ENCODE measurements at regions not wholly inside any gene's neighbourhood (a gene's known extent, or its start where the extent isn't known, plus 50 kb on each side); places are given as distances from the start of the nearest gene placed in this dataset.

DNA sequence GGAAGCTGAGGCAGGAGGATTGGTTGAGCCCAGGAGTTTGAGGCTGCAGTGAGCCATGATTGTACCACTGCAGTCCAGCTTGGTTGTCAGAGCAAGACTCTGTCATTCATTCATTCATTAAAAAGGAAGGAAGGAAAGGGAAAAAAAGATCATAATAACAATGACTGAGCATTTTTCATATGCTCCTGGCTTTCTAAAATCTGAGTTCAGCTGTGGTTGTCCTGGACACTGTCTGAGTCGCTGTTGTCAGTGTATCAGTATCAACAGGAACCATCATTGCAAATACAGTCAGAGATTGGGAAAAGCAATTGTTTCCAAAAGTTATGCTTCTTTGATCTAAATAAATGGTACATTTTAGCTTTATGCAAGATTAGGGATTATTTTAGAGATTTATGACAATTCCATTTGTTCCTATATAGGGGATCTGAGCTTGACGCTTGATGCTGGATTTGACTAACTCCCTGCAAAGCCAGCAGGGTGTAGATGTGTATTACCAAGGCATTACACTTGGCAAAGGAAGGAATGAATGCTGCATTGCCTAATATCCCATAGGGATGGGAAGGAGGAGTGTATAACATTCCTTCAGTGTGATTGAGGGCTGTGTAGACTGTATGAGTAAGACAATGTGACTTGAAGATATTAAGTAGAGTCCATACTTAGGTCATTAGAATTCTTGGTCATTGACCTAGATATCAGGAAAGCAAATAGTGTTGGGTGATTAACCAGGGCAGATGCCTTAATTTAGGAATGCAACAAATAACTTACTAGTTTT lies 100.2 kb downstream of the DISP1 start:
- DNase-seq (ENCODE audit: insufficient read length, low spot score, missing footprints) = peak; percentile 71
- TF ChIP-seq, protein P1, sequence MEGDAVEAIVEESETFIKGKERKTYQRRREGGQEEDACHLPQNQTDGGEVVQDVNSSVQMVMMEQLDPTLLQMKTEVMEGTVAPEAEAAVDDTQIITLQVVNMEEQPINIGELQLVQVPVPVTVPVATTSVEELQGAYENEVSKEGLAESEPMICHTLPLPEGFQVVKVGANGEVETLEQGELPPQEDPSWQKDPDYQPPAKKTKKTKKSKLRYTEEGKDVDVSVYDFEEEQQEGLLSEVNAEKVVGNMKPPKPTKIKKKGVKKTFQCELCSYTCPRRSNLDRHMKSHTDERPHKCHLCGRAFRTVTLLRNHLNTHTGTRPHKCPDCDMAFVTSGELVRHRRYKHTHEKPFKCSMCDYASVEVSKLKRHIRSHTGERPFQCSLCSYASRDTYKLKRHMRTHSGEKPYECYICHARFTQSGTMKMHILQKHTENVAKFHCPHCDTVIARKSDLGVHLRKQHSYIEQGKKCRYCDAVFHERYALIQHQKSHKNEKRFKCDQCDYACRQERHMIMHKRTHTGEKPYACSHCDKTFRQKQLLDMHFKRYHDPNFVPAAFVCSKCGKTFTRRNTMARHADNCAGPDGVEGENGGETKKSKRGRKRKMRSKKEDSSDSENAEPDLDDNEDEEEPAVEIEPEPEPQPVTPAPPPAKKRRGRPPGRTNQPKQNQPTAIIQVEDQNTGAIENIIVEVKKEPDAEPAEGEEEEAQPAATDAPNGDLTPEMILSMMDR (IDR thresholded peaks at IDR 0.05; ENCODE audit: extremely low read depth, low read depth, low read length) = peak; percentile 27
- Histone ChIP-seq H2AFZ (ENCODE audit: low read length) (no peak overlapping the region), H3K9me3 (ENCODE audit: low read depth, low read length) (peaks cover 6% of the 10 kb centered on the region), H3K4me3 (ENCODE audit: insufficient read depth, low read length) (no peak overlapping the region), H3K79me2 (ENCODE audit: insufficient read depth, low read length) (no peaks in the 10 kb centered on the region), H3K27me3 (ENCODE audit: insufficient read depth, low read length) (no peaks in the 10 kb centered on the region), H3K36me3 (ENCODE audit: insufficient read depth, low read length) (no peaks in the 10 kb centered on the region), H3K27ac (ENCODE audit: low read depth, low read length) (peak overlapping the region; percentile 63), H4K20me1 (ENCODE audit: insufficient read depth, low read length) (no peaks in the 10 kb centered on the region), H3K4me2 (ENCODE audit: insufficient read depth, low read length) (no peak overlapping the region), H3K4me1 (ENCODE audit: insufficient read depth, low read length) (peaks cover 59% of the 10 kb centered on the region)

DNA sequence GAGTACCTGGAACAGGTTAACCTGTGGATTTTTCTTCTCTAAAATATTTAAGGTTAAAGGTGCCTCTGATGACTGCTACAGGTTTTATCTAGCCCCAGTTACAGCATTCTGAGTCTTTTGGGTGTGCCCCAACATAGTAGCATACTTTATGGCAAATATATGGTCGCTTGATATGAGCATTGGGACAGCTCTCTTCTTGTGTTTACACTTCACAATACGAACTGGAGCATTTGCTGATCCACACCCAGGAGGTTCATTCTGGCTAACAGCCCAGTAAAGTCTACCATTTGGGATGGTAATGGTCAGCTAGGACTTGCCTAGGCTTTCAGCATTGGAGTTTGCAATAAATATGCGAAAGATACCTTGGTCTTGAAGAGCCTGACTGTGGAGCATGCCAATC lies 101.3 kb downstream of the DISP1 start:
- Histone ChIP-seq H3K4me3 (ENCODE audit: insufficient read depth, low read length) (no peak overlapping the region), H3K9me3 (ENCODE audit: low read depth, low read length) (peaks cover 6% of the 10 kb centered on the region), H3K4me2 (ENCODE audit: insufficient read depth, low read length) (no peak overlapping the region), H3K4me1 (ENCODE audit: insufficient read depth, low read length) (peaks cover 57% of the 10 kb centered on the region), H3K79me2 (ENCODE audit: insufficient read depth, low read length) (no peaks in the 10 kb centered on the region), H3K27ac (ENCODE audit: low read depth, low read length) (no peak overlapping the region), H4K20me1 (ENCODE audit: insufficient read depth, low read length) (no peaks in the 10 kb centered on the region), H2AFZ (ENCODE audit: low read length) (no peak overlapping the region), H3K27me3 (ENCODE audit: insufficient read depth, low read length) (no peaks in the 10 kb centered on the region), H3K36me3 (ENCODE audit: insufficient read depth, low read length) (no peaks in the 10 kb centered on the region)
- DNase-seq (ENCODE audit: insufficient read length, low spot score, missing footprints) = no peak
- TF ChIP-seq, protein P1 (IDR thresholded peaks at IDR 0.05; ENCODE audit: extremely low read depth, low read depth, low read length) = no peak

DNA sequence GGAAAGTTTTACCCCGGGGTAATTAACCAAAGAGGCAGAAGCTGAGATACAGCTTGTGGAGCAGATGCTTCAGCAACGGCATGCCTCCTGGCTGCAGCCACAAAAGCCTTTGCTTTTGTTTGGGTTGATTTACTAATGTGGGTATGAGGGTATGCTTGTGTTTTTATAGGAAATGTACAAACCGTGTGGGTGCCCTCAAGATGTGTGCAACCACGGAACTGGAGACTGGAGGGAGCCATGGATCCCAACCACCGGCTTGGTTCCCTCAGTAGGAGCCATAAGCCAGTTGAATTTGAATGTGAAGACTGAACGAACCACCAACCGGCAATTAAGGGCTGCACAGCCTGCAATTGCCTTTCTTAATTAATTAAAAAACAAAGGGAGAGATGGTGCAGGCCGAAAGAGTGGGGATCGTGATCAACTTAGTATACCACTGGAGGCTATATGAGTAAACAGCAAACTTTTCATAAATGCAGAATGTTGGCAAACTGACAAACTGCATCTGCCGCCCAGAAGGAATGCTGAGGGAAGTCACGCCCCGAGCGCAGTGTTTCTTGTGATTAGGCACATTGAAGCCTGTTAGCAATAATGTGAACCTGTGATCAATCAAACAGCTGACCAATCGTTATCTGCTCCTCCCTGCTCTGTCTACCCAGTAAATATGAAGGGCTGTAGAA lies 104.1 kb downstream of the DISP1 start:
- H3K4me1 ChIP-seq (ENCODE audit: insufficient read depth, low read length) = peaks cover 35% of the 10 kb centered on the region
- H3K4me2 ChIP-seq (ENCODE audit: insufficient read depth, low read length) = peak overlapping the region; percentile 78
- no peak for DNase-seq (ENCODE audit: insufficient read length, low spot score, missing footprints)
- H3K27ac ChIP-seq (ENCODE audit: low read depth, low read length) = peak overlapping the region; percentile 40
- no peaks in the 10 kb centered on the region for H3K79me2 ChIP-seq (ENCODE audit: insufficient read depth, low read length)
- TF ChIP-seq, protein P1 (IDR thresholded peaks at IDR 0.05; ENCODE audit: extremely low read depth, low read depth, low read length) = no peak
- H3K9me3 ChIP-seq (ENCODE audit: low read depth, low read length) = peaks cover 6% of the 10 kb centered on the region
- no peaks in the 10 kb centered on the region for H3K27me3 ChIP-seq (ENCODE audit: insufficient read depth, low read length)
- H3K4me3 ChIP-seq (ENCODE audit: insufficient read depth, low read length) = peak overlapping the region; percentile 55
- peak overlapping the region; percentile 69 for H2AFZ ChIP-seq (ENCODE audit: low read length)
- H3K36me3 ChIP-seq (ENCODE audit: insufficient read depth, low read length) = no peaks in the 10 kb centered on the region
- no peaks in the 10 kb centered on the region for H4K20me1 ChIP-seq (ENCODE audit: insufficient read depth, low read length)

DNA sequence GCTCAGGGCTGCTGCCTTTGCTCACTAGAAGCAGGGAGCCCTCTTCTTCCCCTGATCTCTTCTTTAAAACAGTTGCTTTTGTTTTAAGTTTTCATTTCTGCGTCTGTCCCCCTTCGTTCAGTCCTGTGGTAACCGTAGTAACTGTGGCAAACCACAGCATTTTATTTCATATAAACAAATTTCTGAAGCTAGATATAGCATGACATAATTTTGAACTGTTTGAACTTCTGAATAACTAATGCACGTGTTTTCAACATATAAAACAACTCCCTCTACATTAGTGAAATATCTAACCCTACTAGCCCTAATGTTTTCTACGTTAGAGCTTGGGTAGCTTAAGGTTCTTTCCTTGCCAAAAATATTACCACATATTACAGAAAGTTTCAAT lies 104.6 kb downstream of the DISP1 start:
- no peaks in the 10 kb centered on the region for H4K20me1 ChIP-seq (ENCODE audit: insufficient read depth, low read length)
- H3K4me3 ChIP-seq (ENCODE audit: insufficient read depth, low read length) = peak overlapping the region; percentile 55
- no peaks in the 10 kb centered on the region for H3K79me2 ChIP-seq (ENCODE audit: insufficient read depth, low read length)
- no peaks in the 10 kb centered on the region for H3K27me3 ChIP-seq (ENCODE audit: insufficient read depth, low read length)
- no peak for DNase-seq (ENCODE audit: insufficient read length, low spot score, missing footprints)
- no peaks in the 10 kb centered on the region for H3K36me3 ChIP-seq (ENCODE audit: insufficient read depth, low read length)
- peak overlapping the region; percentile 40 for H3K27ac ChIP-seq (ENCODE audit: low read depth, low read length)
- TF ChIP-seq, protein P1 (IDR thresholded peaks at IDR 0.05; ENCODE audit: extremely low read depth, low read depth, low read length) = no peak
- H3K4me1 ChIP-seq (ENCODE audit: insufficient read depth, low read length) = peaks cover 38% of the 10 kb centered on the region
- H3K4me2 ChIP-seq (ENCODE audit: insufficient read depth, low read length) = peak overlapping the region; percentile 78
- peak overlapping the region; percentile 69 for H2AFZ ChIP-seq (ENCODE audit: low read length)
- H3K9me3 ChIP-seq (ENCODE audit: low read depth, low read length) = peaks cover 6% of the 10 kb centered on the region
